Mucosa of rectum (tissue), 2 donors: ENCODE measurements at regions not wholly inside any gene's neighbourhood (a gene's known extent, or its start where the extent isn't known, plus 50 kb on each side); places are given as distances from the start of the nearest gene placed in this dataset.
"Not testable (repeated sequence)": the region's sequence is repeated elsewhere in the genome, so short reads cannot be mapped to it uniquely, and the experiment has no call there.

Source experiments
- H3K27ac ChIP-seq, 2 donors: one replicate each; pipeline ENCODE4 v1.7.0; 2013; ENCODE audit warnings: inconsistent platforms in 2 of 2, low read depth in 2 of 2, low read length in 2 of 2
- H3K27me3 ChIP-seq, 2 donors: one replicate each; pipeline ENCODE4 v1.7.0; 2013; ENCODE audit warnings: low read length in 2 of 2; ENCODE audit not compliant: control insufficient read depth in 2 of 2, insufficient read depth in 2 of 2
- H3K36me3 ChIP-seq, 2 donors: one replicate each; pipeline ENCODE4 v1.7.0; 2013; ENCODE audit warnings: low read length in 2 of 2; ENCODE audit not compliant: control insufficient read depth in 2 of 2, insufficient read depth in 2 of 2
- H3K4me1 ChIP-seq, 2 donors: one replicate each; pipeline ENCODE4 v1.7.0; 2013; ENCODE audit warnings: low read length in 2 of 2, mild to moderate bottlenecking in 1 of 2; ENCODE audit not compliant: control insufficient read depth in 2 of 2, insufficient read depth in 2 of 2
- H3K4me3 ChIP-seq, 2 donors: one replicate each; pipeline ENCODE4 v1.7.0; 2013; ENCODE audit warnings: low read length in 2 of 2
- H3K9ac ChIP-seq, 2 donors: one replicate each; pipeline ENCODE4 v1.7.0; 2013; ENCODE audit warnings: low read length in 2 of 2, low read depth in 1 of 2, mild to moderate bottlenecking in 1 of 2
- H3K9me3 ChIP-seq, 2 donors: one replicate each; pipeline ENCODE4 v1.7.0; 2013; ENCODE audit warnings: low read length in 2 of 2; ENCODE audit not compliant: control insufficient read depth in 2 of 2
- donor health status: healthy.
- donor health status: Normal muscosa, but diverticular disease.

DNA sequence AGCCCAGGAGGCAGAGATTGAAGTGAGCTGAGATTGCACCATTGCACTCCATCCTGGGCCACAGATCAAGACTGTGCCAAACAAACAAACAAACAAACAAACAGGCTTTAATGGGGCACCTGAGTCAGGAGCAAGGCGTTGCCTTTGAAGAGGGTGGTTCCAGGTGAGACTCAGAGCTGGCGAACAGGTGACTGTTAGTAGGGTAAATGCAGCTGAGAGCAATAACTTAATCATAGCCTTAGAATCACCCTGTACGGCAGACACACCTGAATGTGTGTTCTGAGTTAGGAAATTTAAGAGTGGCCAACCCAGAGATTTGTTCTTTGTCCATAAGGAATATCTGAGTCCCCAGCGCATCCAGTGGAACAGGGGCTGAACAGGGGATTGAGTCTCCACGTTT, 440.4 kb downstream of the RPS6KC1 start:
- H3K4me3 ChIP-seq, result no peak overlapping the region
- no peak overlapping the region for H3K27ac ChIP-seq
- no peak overlapping the region for H3K9ac ChIP-seq
- no peaks in the 10 kb centered on the region for H3K9me3 ChIP-seq
- no peaks in the 10 kb centered on the region for H3K4me1 ChIP-seq
- H3K36me3 ChIP-seq, result no peaks in the 10 kb centered on the region
- H3K27me3 ChIP-seq, result no peaks in the 10 kb centered on the region

DNA sequence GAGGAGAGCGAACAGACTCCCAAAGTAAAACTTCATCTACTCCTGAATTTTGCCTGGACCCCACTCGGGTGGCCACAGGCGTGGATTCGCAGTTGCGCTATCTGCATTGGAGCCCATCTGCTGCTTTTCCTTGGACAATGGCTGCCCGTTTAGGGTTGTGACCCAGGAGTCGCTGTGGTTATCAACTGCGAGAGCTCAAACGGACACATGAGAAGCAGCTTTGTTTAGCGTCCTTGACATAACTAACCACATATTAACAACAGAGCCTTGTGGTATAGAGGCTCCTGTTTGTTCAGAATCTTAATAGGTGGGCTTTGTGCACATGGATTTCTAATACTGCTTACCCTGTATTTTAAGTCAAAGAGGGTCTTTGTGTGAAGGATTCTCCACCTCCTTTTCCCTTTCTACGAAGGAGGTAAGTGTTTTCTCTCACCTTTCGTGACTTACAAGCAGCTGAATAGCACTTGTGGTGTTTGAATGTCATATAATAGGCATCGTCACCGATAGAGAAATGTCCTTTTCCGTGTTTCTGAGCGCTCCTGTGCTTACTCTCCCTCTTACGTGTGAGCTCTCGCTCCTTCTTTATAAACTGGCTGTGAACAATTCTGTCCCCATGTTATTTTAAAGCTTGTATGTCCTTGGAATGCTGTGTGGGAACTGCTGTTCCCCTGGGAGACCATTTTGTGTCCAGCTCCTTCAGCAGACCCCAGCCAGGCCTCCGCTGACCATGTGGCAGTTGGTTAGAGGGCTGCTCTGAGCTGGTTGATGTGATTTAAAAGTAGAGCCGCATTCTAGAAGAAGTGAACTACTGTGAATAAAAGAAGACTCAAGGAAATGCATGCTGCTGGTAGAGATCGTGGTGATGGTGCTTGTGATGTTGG, 441.4 kb downstream of the RPS6KC1 start:
- Histone ChIP-seq H3K4me1 (no peaks in the 10 kb centered on the region), H3K9me3 (no peaks in the 10 kb centered on the region), H3K27me3 (no peaks in the 10 kb centered on the region), H3K27ac (no peak overlapping the region), H3K36me3 (no peaks in the 10 kb centered on the region), H3K4me3 (no peak overlapping the region), H3K9ac (no peak overlapping the region)

DNA sequence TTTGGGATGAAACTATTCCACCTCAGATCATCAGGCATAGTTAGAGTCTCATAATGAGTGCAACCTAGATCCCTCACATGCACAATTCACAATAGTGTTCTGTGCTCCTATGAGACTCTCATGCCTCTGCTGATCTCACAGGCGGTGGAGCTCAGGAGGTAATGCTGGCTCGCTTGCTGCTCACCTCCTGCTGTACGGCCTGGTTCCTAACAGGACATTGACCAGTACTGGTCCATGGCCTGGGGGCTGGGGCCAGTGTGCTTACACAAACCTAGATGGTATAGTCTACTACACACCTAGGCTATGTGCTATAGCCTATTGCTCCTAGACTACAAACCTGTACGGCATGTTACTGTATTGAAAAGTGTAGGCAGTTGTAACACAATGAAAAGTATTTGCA, 448.4 kb downstream of the RPS6KC1 start:
- Histone ChIP-seq H3K27ac (no peak overlapping the region), H3K36me3 (no peaks in the 10 kb centered on the region), H3K4me1 (no peaks in the 10 kb centered on the region), H3K4me3 (no peak overlapping the region), H3K9ac (no peak overlapping the region), H3K9me3 (no peaks in the 10 kb centered on the region), H3K27me3 (no peaks in the 10 kb centered on the region)

DNA sequence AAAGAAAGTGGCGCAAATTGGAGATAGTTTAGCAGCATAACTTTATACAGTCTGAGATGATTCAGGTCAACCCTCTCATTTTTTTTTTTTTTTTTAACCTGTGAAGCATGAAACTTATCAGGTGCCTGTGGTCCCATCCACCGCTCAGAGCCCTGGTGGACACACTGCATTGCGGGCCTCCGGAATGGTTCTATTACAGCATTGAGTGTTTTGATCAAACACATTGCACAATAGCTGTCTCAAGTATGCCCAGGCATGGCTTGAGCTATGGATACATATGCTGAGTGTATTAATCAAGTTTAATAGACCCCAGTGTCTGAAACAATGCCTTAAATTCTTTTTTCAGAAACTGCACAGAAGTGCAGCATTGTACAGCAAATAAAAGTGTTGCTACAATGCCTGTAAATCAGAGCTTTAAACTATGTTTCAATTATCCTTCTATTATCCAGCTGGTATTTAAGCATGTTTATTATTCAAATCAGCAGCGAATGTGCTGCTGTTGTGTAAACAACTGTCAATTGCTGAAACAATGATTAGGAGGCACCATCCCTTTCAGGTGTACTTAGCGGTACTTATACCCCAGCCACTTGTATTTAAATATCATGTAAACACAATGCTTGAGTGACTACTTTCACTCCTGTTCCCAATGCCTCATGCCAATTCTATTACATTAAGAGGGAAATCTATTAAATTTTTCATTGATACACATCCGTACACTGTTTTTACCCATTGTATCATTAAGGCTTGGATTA, 456.6 kb downstream of the RPS6KC1 start:
- Histone ChIP-seq H3K4me3 (no peak overlapping the region), H3K9ac (no peak overlapping the region)

DNA sequence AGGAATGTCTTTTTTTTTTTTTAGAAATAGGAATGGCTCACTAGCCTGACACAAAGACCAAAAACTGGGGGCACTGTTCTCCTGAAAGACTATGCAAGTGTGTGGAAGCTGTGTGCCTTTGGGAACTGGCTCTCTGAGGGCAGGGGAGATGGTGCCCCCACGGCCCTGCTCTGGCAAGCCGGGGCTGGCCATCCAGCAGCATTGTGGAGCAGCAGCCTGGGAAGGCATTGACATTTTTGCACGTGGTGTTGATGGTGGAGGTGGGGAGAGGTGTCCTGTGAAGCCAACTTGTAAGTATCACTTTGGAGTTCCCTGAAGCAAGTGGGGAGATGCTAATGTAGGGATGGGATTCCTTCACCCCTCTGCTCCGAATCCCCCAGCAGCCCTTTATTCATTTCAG, 460.1 kb downstream of the RPS6KC1 start:
- Histone ChIP-seq H3K36me3 (no peaks in the 10 kb centered on the region), H3K4me1 (no peaks in the 10 kb centered on the region), H3K27ac (no peak overlapping the region), H3K9ac (no peak overlapping the region), H3K27me3 (no peaks in the 10 kb centered on the region), H3K9me3 (no peaks in the 10 kb centered on the region), H3K4me3 (no peak overlapping the region)

More for the DNA sequence above, 456.6 kb downstream of the RPS6KC1 start:
- no peak overlapping the region for H3K27ac ChIP-seq
- peaks cover 0 to 2% of the 10 kb centered on the region in 2 donors for H3K9me3 ChIP-seq
- H3K36me3 ChIP-seq, result no peaks in the 10 kb centered on the region
- no peaks in the 10 kb centered on the region for H3K4me1 ChIP-seq
- no peaks in the 10 kb centered on the region for H3K27me3 ChIP-seq

DNA sequence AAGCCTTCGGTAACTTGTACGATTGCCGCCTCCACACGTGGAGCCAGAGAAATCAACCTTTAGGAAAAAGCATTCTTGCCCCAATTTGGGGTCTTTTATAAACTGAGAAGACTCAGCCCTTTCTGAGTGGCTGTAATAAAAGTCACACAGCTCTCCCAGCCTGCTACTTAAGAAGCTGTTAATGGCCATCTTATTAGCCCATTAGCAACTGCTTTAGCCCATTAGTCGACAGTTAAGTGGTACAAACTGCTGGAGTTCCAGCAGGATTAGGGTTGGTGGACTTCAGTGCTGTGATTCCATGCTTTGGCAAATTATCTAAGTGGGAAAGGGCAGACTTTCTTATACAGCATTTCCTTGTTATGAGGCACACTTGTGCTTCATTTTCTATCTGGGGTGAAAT, 461.3 kb downstream of the RPS6KC1 start:
- H3K4me3 ChIP-seq, result no peak overlapping the region
- H3K4me1 ChIP-seq, result no peaks in the 10 kb centered on the region
- H3K27me3 ChIP-seq, result no peaks in the 10 kb centered on the region
- no peak overlapping the region for H3K9ac ChIP-seq
- H3K9me3 ChIP-seq, result no peaks in the 10 kb centered on the region
- no peak overlapping the region for H3K27ac ChIP-seq
- no peaks in the 10 kb centered on the region for H3K36me3 ChIP-seq

DNA sequence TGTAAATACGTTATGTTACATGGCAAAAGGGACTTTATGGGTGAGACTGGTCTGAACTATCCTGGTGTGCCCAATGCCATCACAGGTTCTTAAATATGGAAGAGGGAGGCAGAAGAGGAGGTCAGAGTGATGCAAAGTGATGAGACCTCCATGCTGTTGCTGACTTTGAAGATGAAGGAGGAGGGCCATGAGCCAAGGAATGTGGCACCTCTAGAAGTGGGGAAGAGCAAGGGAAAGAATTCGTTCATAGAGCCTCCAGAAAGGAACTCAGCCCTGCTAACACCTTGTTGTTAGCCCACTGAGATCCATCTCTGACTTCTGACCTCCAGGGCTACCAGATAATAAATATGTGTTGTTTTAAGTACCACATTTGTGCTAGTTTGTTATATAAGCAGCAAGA, 462.0 kb downstream of the RPS6KC1 start:
- Histone ChIP-seq H3K27ac (no peak overlapping the region), H3K36me3 (no peaks in the 10 kb centered on the region), H3K4me1 (no peaks in the 10 kb centered on the region), H3K9ac (no peak overlapping the region), H3K27me3 (no peaks in the 10 kb centered on the region), H3K4me3 (no peak overlapping the region), H3K9me3 (no peaks in the 10 kb centered on the region)

DNA sequence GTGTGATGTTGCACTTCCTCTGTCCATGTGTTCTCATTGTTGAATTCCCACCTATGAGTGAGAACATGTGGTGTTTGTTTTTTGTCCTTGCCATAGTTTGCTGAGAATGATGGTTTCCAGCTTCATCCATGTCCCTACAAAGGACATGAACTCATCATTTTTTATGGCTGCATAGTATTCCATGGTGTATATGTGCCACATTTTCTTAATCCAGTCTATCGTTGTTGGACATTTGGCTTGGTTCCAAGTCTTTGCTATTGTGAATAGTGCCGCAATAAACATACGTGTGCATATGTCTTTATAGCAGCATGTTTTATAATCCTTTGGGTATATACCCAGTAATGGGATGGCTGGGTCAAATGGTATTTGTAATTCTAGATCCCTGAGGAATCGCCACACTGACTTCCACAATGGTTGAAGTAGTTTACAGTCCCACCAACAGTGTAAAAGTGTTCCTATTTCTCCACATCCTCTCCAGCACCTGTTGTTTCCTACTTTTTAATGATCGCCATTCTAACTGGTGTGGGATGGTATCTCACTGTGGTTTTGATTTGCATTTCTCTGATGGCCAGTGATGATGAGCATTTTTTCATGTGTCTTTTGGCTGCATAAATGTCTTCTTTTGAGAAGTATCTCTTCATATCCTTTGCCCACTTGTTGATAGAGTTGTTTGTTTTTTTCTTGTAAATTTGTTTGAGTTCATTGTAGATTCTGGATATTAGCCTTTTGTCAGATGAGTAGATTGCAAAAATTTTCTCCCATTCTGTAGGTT, 463.6 kb downstream of the RPS6KC1 start:
- H3K27me3 ChIP-seq, H3K9me3 ChIP-seq, H3K4me3 ChIP-seq, H3K4me1 ChIP-seq, H3K27ac ChIP-seq, H3K36me3 ChIP-seq, H3K9ac ChIP-seq: not testable (repeated sequence)

DNA sequence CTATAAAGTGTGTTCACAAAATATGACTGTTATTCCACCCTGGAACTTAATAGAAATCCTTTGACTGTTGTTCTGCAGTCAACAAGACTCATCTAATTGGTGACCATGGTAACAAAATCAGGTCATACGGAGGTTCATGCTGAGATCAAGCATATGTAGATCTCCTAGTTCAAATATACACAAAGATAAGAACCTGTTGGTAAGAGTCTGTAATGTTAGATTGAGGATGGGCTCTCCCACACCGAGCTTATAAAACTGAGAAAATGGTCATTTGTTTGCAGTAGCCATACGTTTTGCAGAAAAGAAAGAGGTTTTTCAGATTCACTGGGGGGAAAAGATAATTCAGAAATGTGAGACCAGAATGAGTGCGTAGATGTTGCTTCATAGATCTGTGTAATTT, 468.1 kb downstream of the RPS6KC1 start:
- no peak overlapping the region for H3K9ac ChIP-seq
- H3K9me3 ChIP-seq, result no peaks in the 10 kb centered on the region
- peaks cover 0 to 2% of the 10 kb centered on the region in 2 donors for H3K4me1 ChIP-seq
- H3K27ac ChIP-seq, result no peak overlapping the region
- no peak overlapping the region for H3K4me3 ChIP-seq
- no peaks in the 10 kb centered on the region for H3K27me3 ChIP-seq
- H3K36me3 ChIP-seq, result no peaks in the 10 kb centered on the region

DNA sequence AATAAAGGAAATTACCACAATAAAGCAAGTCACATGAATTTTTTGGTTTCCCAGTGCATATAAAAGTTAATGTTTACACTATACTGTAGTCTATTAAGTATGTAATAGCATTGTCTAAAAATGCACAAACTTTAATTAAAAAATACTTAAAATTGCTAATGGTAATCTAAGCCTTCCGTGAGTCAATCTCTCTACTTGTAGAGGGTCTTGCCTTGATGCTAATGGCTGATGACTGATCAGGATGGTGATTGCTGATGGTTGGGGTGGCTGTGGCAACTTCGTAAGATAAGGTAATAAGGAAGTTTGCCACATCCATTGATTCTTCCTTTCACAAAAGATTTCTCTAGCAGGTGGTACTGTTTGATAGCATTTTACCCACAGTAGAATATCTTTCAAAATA, 466.6 kb upstream of the PROX1 start:
- Histone ChIP-seq H3K9ac (no peak overlapping the region), H3K27ac (no peak overlapping the region), H3K9me3 (no peaks in the 10 kb centered on the region), H3K36me3 (no peaks in the 10 kb centered on the region), H3K4me3 (no peak overlapping the region), H3K4me1 (peaks cover 0 to 2% of the 10 kb centered on the region in 2 donors), H3K27me3 (no peaks in the 10 kb centered on the region)
